ENCODE measurements at regions not wholly inside any gene's neighbourhood (a gene's known extent, or its start where the extent isn't known, plus 50 kb on each side); places are given as distances from the start of the nearest gene placed in this dataset.
"Not testable (repeated sequence)": the region's sequence is repeated elsewhere in the genome, so short reads cannot be mapped to it uniquely, and the experiment has no call there.

- no peak for DNase-seq
Observed at GRCh38 chr7:46939558-46939957, 642.4 kb downstream of the TNS3 start.

GRCh38 chr7:46939089-46939488 lies 642.8 kb downstream of the TNS3 start:
- DNase-seq = no peak

- no peak for DNase-seq
Observed at GRCh38 chr7:46937826-46938225, 644.1 kb downstream of the TNS3 start.

- DNase-seq = no peak
Observed at GRCh38 chr7:46934198-46934825, 647.6 kb downstream of the TNS3 start.

GRCh38 chr7:46933596-46933995 lies 648.3 kb downstream of the TNS3 start:
- no peak for DNase-seq

GRCh38 chr7:46932676-46933424 lies 649.1 kb downstream of the TNS3 start:
- DNase-seq = no peak

- DNase-seq = no peak
Observed at GRCh38 chr7:46932306-46932675, 649.6 kb downstream of the TNS3 start.

- DNase-seq = no peak
Observed at GRCh38 chr7:46930366-46930765, 651.5 kb downstream of the TNS3 start.

GRCh38 chr7:46929359-46929758 lies 652.6 kb downstream of the TNS3 start:
- no peak for DNase-seq

- no peak for DNase-seq
Observed at GRCh38 chr7:46928719-46929118, 653.2 kb downstream of the TNS3 start.

- DNase-seq = no peak
Observed at GRCh38 chr7:46927131-46927810, 654.6 kb downstream of the TNS3 start.

GRCh38 chr7:46916581-46916980 lies 665.3 kb downstream of the TNS3 start:
- DNase-seq = no peak

GRCh38 chr7:46912692-46913091 lies 669.2 kb downstream of the TNS3 start:
- no peak for DNase-seq

GRCh38 chr7:46909601-46910051 lies 672.3 kb downstream of the TNS3 start:
- peak in 1 of 51 donors; percentile 1 for DNase-seq

- no peak for DNase-seq
Observed at GRCh38 chr7:46908770-46909169, 673.1 kb downstream of the TNS3 start.

- not testable (repeated sequence) for DNase-seq
Observed at GRCh38 chr7:46904523-46904922, 677.4 kb downstream of the TNS3 start.

GRCh38 chr7:46902463-46902862 lies 679.4 kb downstream of the TNS3 start:
- no peak for DNase-seq

GRCh38 chr7:46900312-46901263 lies 681.3 kb downstream of the TNS3 start:
- no peak for DNase-seq

GRCh38 chr7:46897381-46897780 lies 684.5 kb downstream of the TNS3 start:
- no peak for DNase-seq

GRCh38 chr7:46886669-46887374 lies 695.1 kb downstream of the TNS3 start:
- DNase-seq = no peak

- DNase-seq = no peak
Observed at GRCh38 chr7:46885167-46885566, 696.7 kb downstream of the TNS3 start.
